CD4-positive, alpha-beta T cell treated with Interleukin-17A for 1 hour (primary cell): ENCODE measurements at regions not wholly inside any gene's neighbourhood (a gene's known extent, or its start where the extent isn't known, plus 50 kb on each side); places are given as distances from the start of the nearest gene placed in this dataset.
"Not testable (repeated sequence)": the region's sequence is repeated elsewhere in the genome, so short reads cannot be mapped to it uniquely, and the experiment has no call there.

ENCODE experiments used
- DNase-seq: peaks from one replicate; pipeline ENCODE4 v3.0.0-alpha.2; 2020

- DNase-seq, result not testable (repeated sequence)
Measured at GRCh38 chr1:245102149-245102548, 52.6 kb upstream of the KIF26B start.

- DNase-seq, result no peak
Measured at GRCh38 chr1:245099401-245099800, 55.4 kb upstream of the KIF26B start.

GRCh38 chr1:245098924-245099323 is 55.9 kb upstream of the KIF26B start:
- no peak for DNase-seq

- no peak for DNase-seq
Measured at GRCh38 chr1:245096311-245097066, 58.3 kb upstream of the KIF26B start.

GRCh38 chr1:245095903-245096302 is 58.9 kb upstream of the KIF26B start:
- DNase-seq, result no peak

- DNase-seq, result no peak
Measured at GRCh38 chr1:245094954-245095353, 59.8 kb upstream of the KIF26B start.

GRCh38 chr1:245094092-245094491 is 60.7 kb upstream of the KIF26B start:
- no peak for DNase-seq

GRCh38 chr1:245092638-245092976 is 62.2 kb upstream of the KIF26B start:
- no peak for DNase-seq

- no peak for DNase-seq
Measured at GRCh38 chr1:245091818-245092637, 62.8 kb upstream of the KIF26B start.

- no peak for DNase-seq
Measured at GRCh38 chr1:245091171-245091621, 63.6 kb upstream of the KIF26B start.

GRCh38 chr1:245090491-245091090 is 64.2 kb upstream of the KIF26B start:
- no peak for DNase-seq

GRCh38 chr1:245087723-245088122 is 67.1 kb upstream of the KIF26B start:
- DNase-seq, result no peak

- DNase-seq, result no peak
Measured at GRCh38 chr1:245086389-245086969, 68.3 kb upstream of the KIF26B start.

- DNase-seq, result no peak
Measured at GRCh38 chr1:245085508-245086095, 69.2 kb upstream of the KIF26B start.

GRCh38 chr1:245084551-245084950 is 70.2 kb upstream of the KIF26B start:
- no peak for DNase-seq

GRCh38 chr1:245079021-245079609 is 75.7 kb upstream of the KIF26B start:
- DNase-seq, result no peak

- DNase-seq, result no peak
Measured at GRCh38 chr1:245074898-245075297, 79.9 kb upstream of the KIF26B start.

GRCh38 chr1:245074232-245074747 is 80.5 kb upstream of the KIF26B start:
- no peak for DNase-seq

GRCh38 chr1:245070836-245071615 is 83.8 kb upstream of the KIF26B start:
- no peak for DNase-seq

- no peak for DNase-seq
Measured at GRCh38 chr1:245067257-245067656, 87.5 kb upstream of the KIF26B start.

GRCh38 chr1:245062741-245063305 is 92.0 kb upstream of the KIF26B start:
- no peak for DNase-seq
